ENCODE measurements at regions not wholly inside any gene's neighbourhood (a gene's known extent, or its start where the extent isn't known, plus 50 kb on each side); places are given as distances from the start of the nearest gene placed in this dataset.

- POLR2A ChIA-PET (ENCODE audit: unreplicated experiment), result no interaction called here
- Histone ChIP-seq H4K20me1 (ENCODE audit: low read length) (no peaks in the 10 kb centered on the region), H3K9ac (ENCODE audit: low read length) (no peak overlapping the region), H3K9me2 (replicated peaks; ENCODE audit: low read length) (no peaks in the 10 kb centered on the region), H2AFZ (ENCODE audit: low read length) (no peak overlapping the region), H3K4me1 (ENCODE audit: insufficient read depth, low read length) (peaks cover 32% of the 10 kb centered on the region), H3K4me3 (ENCODE audit: low read length) (no peak overlapping the region), H3K27me3 (ENCODE audit: low read length) (peaks cover 4% of the 10 kb centered on the region; the same call in 1 of the 2 replicates), H3K9me3 (ENCODE audit: low read length) (no peaks in the 10 kb centered on the region), H3K36me3 (ENCODE audit: low read depth, low read length) (no peaks in the 10 kb centered on the region), H3K4me2 (ENCODE audit: low read length) (no peak overlapping the region), H3F3A (ENCODE audit: low read length, unreplicated experiment) (no peaks in the 10 kb centered on the region), H3K79me2 (ENCODE audit: low read length) (no peaks in the 10 kb centered on the region), H3K27ac (ENCODE audit: low read length) (no peak overlapping the region)
- TF ChIP-seq CTCF (conservative IDR thresholded peaks at IDR 0.05; ENCODE audit: low read depth, low read length), result no peak
- no peak for TF ChIP-seq EZH2phosphoT487 (IDR thresholded peaks at IDR 0.05; ENCODE audit: borderline replicate concordance, low read length)
- TF ChIP-seq EZH2 (IDR thresholded peaks at IDR 0.05; ENCODE audit: low read length, unreplicated experiment), result no peak
- no TSS peak for BruUV-seq (replicated peaks)
- intact Hi-C loops (cut with micrococcal nuclease), result no loop called here
- CTCF ChIA-PET, result no interaction called here
- ATAC-seq (no peak), DNase-seq (no peak)
Measured at GRCh38 chr20:63127700-63128364, 88.1 kb downstream of the YTHDF1 start.

- POLR2A ChIA-PET (ENCODE audit: unreplicated experiment), result no interaction called here
- CTCF ChIA-PET, result no interaction called here
- H3K79me2 ChIP-seq (ENCODE audit: low read length), result no peaks in the 10 kb centered on the region
- H3F3A ChIP-seq (ENCODE audit: low read length, unreplicated experiment), result no peaks in the 10 kb centered on the region
- no peak overlapping the region for H3K4me2 ChIP-seq (ENCODE audit: low read length)
- no peak overlapping the region for H3K4me3 ChIP-seq (ENCODE audit: low read length)
- H3K4me1 ChIP-seq (ENCODE audit: insufficient read depth, low read length), result peaks cover 32% of the 10 kb centered on the region
- no peaks in the 10 kb centered on the region for H3K9me2 ChIP-seq (replicated peaks; ENCODE audit: low read length)
- H3K27me3 ChIP-seq (ENCODE audit: low read length), result peaks cover 4% of the 10 kb centered on the region; the same call in 1 of the 2 replicates
- ATAC-seq, result no peak
- no peak for TF ChIP-seq CTCF (conservative IDR thresholded peaks at IDR 0.05; ENCODE audit: low read depth, low read length)
- TF ChIP-seq EZH2 (IDR thresholded peaks at IDR 0.05; ENCODE audit: low read length, unreplicated experiment), result no peak
- no peak for TF ChIP-seq EZH2phosphoT487 (IDR thresholded peaks at IDR 0.05; ENCODE audit: borderline replicate concordance, low read length)
- intact Hi-C loops (cut with micrococcal nuclease), result no loop called here
- no peaks in the 10 kb centered on the region for H3K9me3 ChIP-seq (ENCODE audit: low read length)
- no peak for DNase-seq
- no peak overlapping the region for H2AFZ ChIP-seq (ENCODE audit: low read length)
- no TSS peak for BruUV-seq (replicated peaks)
- H3K27ac ChIP-seq (ENCODE audit: low read length), result no peak overlapping the region
- no peak overlapping the region for H3K9ac ChIP-seq (ENCODE audit: low read length)
- H4K20me1 ChIP-seq (ENCODE audit: low read length), result no peaks in the 10 kb centered on the region
- no peaks in the 10 kb centered on the region for H3K36me3 ChIP-seq (ENCODE audit: low read depth, low read length)
Measured at GRCh38 chr20:63126876-63127699, 88.8 kb downstream of the YTHDF1 start.

All from PC-3 (cell line).